ENCODE measurements at regions not wholly inside any gene's neighbourhood (a gene's known extent, or its start where the extent isn't known, plus 50 kb on each side); places are given as distances from the start of the nearest gene placed in this dataset.

DNA sequence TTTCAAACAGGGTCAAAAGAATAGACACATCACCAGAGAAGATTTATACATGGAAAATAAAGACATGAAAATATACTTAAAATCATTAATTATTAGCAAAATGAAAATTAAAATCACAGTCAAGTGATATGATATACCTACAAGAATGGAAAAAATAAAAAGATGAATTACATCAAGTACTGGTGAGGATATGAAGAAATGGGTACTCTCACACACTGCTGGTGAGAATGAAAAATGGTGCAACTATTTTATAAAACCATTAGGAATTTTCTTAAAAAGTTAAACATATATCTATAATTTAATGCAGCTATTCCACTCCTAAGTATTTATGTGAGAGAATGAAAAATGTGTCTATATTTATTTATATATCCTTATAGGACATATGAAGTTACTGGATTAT lies 136.3 kb upstream of the GRIK2 start (continued):
- TF ChIP-seq STAT1 (IDR thresholded peaks at IDR 0.05; ENCODE audit: unreplicated experiment) (no peak), NANOG (IDR thresholded peaks at IDR 0.05; ENCODE audit: borderline replicate concordance) (no peak), JUNB (IDR thresholded peaks at IDR 0.05; ENCODE audit: unreplicated experiment) (no peak), EZH2 (IDR thresholded peaks at IDR 0.05; ENCODE audit: low read depth, unreplicated experiment) (no peak), EZH2phosphoT487 (IDR thresholded peaks at IDR 0.05; ENCODE audit: unreplicated experiment) (no peak), ZNF331 (CRISPR knock-in tag; IDR thresholded peaks at IDR 0.05; ENCODE audit: low read depth) (no peak), ZNF114 (CRISPR knock-in tag; IDR thresholded peaks at IDR 0.05) (no peak), CREB1 (CRISPR knock-in tag; IDR thresholded peaks at IDR 0.05; ENCODE audit: low read depth) (no peak)
- TF ChIP-seq, protein P1, sequence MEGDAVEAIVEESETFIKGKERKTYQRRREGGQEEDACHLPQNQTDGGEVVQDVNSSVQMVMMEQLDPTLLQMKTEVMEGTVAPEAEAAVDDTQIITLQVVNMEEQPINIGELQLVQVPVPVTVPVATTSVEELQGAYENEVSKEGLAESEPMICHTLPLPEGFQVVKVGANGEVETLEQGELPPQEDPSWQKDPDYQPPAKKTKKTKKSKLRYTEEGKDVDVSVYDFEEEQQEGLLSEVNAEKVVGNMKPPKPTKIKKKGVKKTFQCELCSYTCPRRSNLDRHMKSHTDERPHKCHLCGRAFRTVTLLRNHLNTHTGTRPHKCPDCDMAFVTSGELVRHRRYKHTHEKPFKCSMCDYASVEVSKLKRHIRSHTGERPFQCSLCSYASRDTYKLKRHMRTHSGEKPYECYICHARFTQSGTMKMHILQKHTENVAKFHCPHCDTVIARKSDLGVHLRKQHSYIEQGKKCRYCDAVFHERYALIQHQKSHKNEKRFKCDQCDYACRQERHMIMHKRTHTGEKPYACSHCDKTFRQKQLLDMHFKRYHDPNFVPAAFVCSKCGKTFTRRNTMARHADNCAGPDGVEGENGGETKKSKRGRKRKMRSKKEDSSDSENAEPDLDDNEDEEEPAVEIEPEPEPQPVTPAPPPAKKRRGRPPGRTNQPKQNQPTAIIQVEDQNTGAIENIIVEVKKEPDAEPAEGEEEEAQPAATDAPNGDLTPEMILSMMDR (conservative IDR thresholded peaks at IDR 0.05; ENCODE audit: low read depth in 2 of 2), result no peak
- TF ChIP-seq, protein P2, sequence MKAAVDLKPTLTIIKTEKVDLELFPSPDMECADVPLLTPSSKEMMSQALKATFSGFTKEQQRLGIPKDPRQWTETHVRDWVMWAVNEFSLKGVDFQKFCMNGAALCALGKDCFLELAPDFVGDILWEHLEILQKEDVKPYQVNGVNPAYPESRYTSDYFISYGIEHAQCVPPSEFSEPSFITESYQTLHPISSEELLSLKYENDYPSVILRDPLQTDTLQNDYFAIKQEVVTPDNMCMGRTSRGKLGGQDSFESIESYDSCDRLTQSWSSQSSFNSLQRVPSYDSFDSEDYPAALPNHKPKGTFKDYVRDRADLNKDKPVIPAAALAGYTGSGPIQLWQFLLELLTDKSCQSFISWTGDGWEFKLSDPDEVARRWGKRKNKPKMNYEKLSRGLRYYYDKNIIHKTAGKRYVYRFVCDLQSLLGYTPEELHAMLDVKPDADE (IDR thresholded peaks at IDR 0.05), result no peak
- TF ChIP-seq, protein P3, sequence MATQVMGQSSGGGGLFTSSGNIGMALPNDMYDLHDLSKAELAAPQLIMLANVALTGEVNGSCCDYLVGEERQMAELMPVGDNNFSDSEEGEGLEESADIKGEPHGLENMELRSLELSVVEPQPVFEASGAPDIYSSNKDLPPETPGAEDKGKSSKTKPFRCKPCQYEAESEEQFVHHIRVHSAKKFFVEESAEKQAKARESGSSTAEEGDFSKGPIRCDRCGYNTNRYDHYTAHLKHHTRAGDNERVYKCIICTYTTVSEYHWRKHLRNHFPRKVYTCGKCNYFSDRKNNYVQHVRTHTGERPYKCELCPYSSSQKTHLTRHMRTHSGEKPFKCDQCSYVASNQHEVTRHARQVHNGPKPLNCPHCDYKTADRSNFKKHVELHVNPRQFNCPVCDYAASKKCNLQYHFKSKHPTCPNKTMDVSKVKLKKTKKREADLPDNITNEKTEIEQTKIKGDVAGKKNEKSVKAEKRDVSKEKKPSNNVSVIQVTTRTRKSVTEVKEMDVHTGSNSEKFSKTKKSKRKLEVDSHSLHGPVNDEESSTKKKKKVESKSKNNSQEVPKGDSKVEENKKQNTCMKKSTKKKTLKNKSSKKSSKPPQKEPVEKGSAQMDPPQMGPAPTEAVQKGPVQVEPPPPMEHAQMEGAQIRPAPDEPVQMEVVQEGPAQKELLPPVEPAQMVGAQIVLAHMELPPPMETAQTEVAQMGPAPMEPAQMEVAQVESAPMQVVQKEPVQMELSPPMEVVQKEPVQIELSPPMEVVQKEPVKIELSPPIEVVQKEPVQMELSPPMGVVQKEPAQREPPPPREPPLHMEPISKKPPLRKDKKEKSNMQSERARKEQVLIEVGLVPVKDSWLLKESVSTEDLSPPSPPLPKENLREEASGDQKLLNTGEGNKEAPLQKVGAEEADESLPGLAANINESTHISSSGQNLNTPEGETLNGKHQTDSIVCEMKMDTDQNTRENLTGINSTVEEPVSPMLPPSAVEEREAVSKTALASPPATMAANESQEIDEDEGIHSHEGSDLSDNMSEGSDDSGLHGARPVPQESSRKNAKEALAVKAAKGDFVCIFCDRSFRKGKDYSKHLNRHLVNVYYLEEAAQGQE (IDR thresholded peaks at IDR 0.05; ENCODE audit: unreplicated experiment), result no peak

DNA sequence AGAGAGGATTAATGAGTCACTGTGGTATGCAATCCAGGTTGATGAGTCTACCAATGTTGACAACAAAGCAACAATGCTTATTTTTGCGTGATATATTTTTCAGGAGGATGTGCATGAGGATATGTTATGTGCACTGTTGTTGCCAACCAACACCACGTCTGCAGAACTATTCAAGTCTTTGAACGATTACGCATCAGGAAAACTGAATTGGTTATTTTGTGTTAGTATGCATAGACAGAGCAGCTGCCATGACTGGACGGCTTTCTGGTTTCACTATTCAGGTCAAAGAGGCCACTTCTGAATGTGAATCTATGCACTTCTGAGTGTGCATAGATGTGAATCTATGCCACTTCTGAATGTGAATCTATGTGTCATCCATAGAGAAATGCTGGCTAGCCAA lies 134.0 kb upstream of the GRIK2 start:
- Mint-ChIP-seq H3K4me3 (no peak overlapping the region), H3K9me3 (peaks cover 18% of the 10 kb centered on the region), H3K36me3 (ENCODE audit: low read depth) (no peaks in the 10 kb centered on the region; the same call in 2 of the 3 replicates), H3K27me3 (ENCODE audit: insufficient read depth, low read depth, poor library complexity) (no peaks in the 10 kb centered on the region), H3K27ac (no peak overlapping the region), H3K4me1 (no peaks in the 10 kb centered on the region)
- Histone ChIP-seq H3K4me1 (ENCODE audit: insufficient read depth) (no peaks in the 10 kb centered on the region), H4K20me1 (replicated peaks; ENCODE audit: insufficient read depth) (no peaks in the 10 kb centered on the region), H3K79me2 (replicated peaks; ENCODE audit: insufficient read depth) (no peaks in the 10 kb centered on the region), H3K27me3 (ENCODE audit: insufficient read depth) (no peaks in the 10 kb centered on the region), H3K9me2 (ENCODE audit: insufficient read depth) (no peaks in the 10 kb centered on the region), H2AFZ (no peak overlapping the region), H3K36me3 (ENCODE audit: insufficient read depth) (no peaks in the 10 kb centered on the region), H3K4me2 (no peak overlapping the region), H3F3A (replicated peaks; ENCODE audit: low read depth) (no peaks in the 10 kb centered on the region), H3K4me3 (no peak overlapping the region), H3K27ac (ENCODE audit: low read depth) (no peak overlapping the region)
- ATAC-seq, result no peak
- DNase-seq (ENCODE audit: low spot score), result no peak
- TF ChIP-seq ZNF331 (CRISPR knock-in tag; IDR thresholded peaks at IDR 0.05; ENCODE audit: low read depth) (no peak), EZH2 (IDR thresholded peaks at IDR 0.05; ENCODE audit: low read depth, unreplicated experiment) (no peak), CREB1 (CRISPR knock-in tag; IDR thresholded peaks at IDR 0.05; ENCODE audit: low read depth) (no peak), POLR2AphosphoS5 (IDR thresholded peaks at IDR 0.05; ENCODE audit: low read depth) (no peak), JUNB (IDR thresholded peaks at IDR 0.05; ENCODE audit: unreplicated experiment) (no peak), ZNF114 (CRISPR knock-in tag; IDR thresholded peaks at IDR 0.05) (no peak), NANOG (IDR thresholded peaks at IDR 0.05; ENCODE audit: borderline replicate concordance) (no peak), STAT1 (IDR thresholded peaks at IDR 0.05; ENCODE audit: unreplicated experiment) (no peak)
- TF ChIP-seq, protein P2 (IDR thresholded peaks at IDR 0.05), result no peak
- TF ChIP-seq, protein P1 (conservative IDR thresholded peaks at IDR 0.05; ENCODE audit: low read depth in 2 of 2), result no peak
- TF ChIP-seq, protein P3 (IDR thresholded peaks at IDR 0.05; ENCODE audit: unreplicated experiment), result no peak
